ENCODE measurements at regions not wholly inside any gene's neighbourhood (a gene's known extent, or its start where the extent isn't known, plus 50 kb on each side); places are given as distances from the start of the nearest gene placed in this dataset.

DNA sequence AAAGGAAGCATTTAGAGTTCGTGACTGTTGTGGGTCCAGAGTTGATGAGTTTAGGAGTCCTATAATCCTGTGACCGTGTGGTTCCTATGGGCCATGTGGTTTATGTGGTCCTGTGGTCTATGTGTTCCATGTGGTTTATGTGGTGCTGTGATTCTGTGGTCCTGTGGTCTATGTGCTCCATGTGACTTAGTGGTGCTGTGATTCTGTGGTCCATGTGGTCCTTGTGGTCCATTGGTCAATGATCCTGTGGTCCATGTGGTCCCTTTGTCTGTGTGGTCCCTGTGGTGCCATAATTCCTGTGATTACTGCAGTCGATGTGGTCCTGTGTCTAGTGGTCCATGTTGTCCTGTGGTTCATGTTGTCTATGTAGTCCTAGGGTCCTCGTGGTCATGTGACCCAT is 167.3 kb downstream of the TMEM18 start:
- POLR2A ChIA-PET (ENCODE audit: low non-redundant PET), result no interaction called here
- CTCF ChIA-PET, result interaction anchor here (0.6 kb wide), 1 partner anchor 381 kb away, joined by 3 read pairs; no protein-coding TSS in a partner anchor
- TF ChIP-seq, protein P1, sequence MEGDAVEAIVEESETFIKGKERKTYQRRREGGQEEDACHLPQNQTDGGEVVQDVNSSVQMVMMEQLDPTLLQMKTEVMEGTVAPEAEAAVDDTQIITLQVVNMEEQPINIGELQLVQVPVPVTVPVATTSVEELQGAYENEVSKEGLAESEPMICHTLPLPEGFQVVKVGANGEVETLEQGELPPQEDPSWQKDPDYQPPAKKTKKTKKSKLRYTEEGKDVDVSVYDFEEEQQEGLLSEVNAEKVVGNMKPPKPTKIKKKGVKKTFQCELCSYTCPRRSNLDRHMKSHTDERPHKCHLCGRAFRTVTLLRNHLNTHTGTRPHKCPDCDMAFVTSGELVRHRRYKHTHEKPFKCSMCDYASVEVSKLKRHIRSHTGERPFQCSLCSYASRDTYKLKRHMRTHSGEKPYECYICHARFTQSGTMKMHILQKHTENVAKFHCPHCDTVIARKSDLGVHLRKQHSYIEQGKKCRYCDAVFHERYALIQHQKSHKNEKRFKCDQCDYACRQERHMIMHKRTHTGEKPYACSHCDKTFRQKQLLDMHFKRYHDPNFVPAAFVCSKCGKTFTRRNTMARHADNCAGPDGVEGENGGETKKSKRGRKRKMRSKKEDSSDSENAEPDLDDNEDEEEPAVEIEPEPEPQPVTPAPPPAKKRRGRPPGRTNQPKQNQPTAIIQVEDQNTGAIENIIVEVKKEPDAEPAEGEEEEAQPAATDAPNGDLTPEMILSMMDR (conservative IDR thresholded peaks at IDR 0.05; ENCODE audit: low read depth), result no peak
- no peak overlapping the region for H3K27ac ChIP-seq
- DNase-seq (ENCODE audit: low spot score), result no peak

DNA sequence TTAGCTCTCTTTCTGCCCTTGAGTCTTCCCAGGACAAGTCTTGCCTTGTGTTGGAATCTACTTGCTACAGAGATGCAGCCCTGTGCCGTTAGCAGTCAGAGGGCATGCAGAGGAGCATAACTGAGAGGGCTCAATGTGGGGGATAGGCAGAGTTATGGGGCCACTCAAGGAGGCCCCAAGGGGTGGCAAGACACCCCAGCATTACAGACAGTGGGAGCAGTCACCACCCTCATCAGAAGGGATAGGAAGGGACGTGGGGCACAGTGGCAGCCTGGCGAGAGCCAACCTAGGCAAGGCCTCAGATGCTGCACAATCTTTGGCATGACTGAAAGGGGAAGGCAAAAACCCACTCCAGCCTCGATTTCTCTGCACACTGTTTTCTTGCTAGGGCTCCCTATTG is 169.1 kb downstream of the TMEM18 start:
- ChIA-PET CTCF (no interaction called here), POLR2A (ENCODE audit: low non-redundant PET) (no interaction called here)
- no peak overlapping the region for H3K27ac ChIP-seq
- DNase-seq (ENCODE audit: low spot score), result no peak
- TF ChIP-seq, protein P1 (conservative IDR thresholded peaks at IDR 0.05; ENCODE audit: low read depth), result no peak

DNA sequence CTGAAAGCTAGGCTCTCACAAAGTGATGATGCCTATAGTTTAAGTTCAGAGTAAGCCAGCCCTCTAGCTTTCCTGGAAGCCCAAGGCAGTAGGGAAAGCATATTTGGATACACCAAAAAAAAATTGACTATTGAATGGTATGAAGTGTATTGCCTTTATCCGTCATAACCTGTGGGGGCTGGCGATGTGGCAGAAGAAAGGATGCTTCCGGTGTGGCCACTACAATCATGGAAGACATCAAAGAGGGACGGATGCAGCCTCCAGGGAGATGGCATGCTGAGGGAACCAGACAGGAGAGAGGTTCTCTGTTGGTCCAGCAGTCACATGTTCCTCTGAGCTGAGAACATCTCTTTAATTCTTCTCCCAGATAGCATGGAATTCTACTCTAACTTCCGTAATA is 170.3 kb downstream of the TMEM18 start:
- ChIA-PET CTCF (no interaction called here), POLR2A (ENCODE audit: low non-redundant PET) (no interaction called here)
- no peak overlapping the region for H3K27ac ChIP-seq
- DNase-seq (ENCODE audit: low spot score), result no peak
- TF ChIP-seq, protein P1 (conservative IDR thresholded peaks at IDR 0.05; ENCODE audit: low read depth), result no peak

DNA sequence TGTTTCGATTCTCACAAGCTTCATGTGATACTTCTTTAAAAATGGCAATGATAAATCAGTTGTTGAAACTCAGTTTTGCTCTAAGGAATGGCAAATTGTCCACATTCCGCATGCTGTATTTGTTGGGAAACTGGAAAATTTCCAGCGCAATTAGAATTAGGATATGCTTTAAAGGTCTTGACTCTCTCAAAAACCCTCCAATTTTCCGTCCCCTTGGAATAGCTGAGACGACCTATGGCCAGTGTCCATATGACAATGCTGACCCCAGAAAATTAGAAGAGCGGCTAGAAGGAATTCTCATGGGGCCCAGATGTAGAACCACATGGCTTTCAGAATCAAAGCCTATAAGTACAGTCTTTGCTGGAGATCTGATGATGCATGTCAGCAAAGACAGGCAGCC is 170.8 kb downstream of the TMEM18 start:
- POLR2A ChIA-PET (ENCODE audit: low non-redundant PET), result no interaction called here
- H3K27ac ChIP-seq, result no peak overlapping the region
- CTCF ChIA-PET, result no interaction called here
- DNase-seq (ENCODE audit: low spot score), result no peak
- TF ChIP-seq, protein P1 (conservative IDR thresholded peaks at IDR 0.05; ENCODE audit: low read depth), result no peak

DNA sequence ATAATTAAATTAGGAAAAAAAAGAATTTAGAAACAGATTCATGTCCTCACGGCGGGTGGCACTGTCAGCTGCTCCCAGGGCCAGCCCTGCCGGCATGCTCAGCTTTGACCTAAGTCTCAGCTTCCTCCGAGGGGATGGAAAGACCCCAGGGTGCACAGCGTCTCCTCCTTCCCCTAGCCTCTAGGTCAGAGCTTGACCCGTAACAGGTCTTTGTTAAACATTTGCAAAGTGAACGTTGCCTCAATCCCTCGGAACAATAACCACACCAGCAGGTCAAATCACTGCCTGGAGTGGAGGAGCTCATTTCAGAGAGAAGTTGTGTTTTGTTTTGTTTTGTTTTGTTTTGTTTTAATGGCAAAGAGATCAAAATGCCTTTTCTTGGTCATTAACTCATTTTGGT is 171.3 kb downstream of the TMEM18 start:
- no peak for DNase-seq (ENCODE audit: low spot score)
- ChIA-PET POLR2A (ENCODE audit: low non-redundant PET) (no interaction called here), CTCF (no interaction called here)
- TF ChIP-seq, protein P1 (conservative IDR thresholded peaks at IDR 0.05; ENCODE audit: low read depth), result no peak
- no peak overlapping the region for H3K27ac ChIP-seq

DNA sequence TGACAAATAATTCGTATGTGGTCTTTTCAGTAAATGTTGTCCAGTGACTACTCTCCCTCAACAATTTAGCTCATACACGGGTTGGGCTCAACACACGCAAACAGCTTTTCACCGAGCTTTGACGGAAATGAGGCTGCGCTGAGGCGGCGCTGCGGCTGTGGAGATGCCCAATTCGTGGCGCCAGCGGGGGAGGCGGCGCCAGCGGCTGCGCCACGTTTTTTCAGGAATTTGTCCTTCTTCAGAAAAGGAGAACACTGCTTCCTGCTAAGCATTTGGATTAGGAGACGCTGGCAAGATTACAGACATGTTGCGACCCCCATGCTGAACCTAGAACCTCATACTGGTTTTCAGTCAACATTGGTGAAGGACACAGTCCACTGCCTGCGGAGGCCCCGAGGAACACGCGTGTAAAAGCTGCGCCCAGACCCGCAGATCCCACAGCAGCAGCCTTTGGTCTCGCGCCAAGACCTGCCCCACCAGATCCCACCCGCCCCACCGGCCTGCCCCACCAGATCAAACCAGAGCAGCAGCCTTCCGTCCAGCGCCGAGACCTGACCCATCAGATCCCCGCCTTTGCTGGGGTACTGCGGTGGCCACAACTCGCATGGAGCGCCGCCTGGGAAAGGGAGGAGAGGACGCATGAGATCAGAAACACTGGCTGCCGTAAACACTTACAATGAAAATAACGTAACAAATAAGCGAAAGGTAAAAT is 173.8 kb downstream of the TMEM18 start:
- no peak for DNase-seq (ENCODE audit: low spot score)
- no peak overlapping the region for H3K27ac ChIP-seq
- CTCF ChIA-PET, result no interaction called here
- POLR2A ChIA-PET (ENCODE audit: low non-redundant PET), result interaction anchor here (0.5 kb wide), 1 partner anchor 11 kb away, joined by 3 read pairs; no protein-coding TSS in a partner anchor
- TF ChIP-seq, protein P1 (conservative IDR thresholded peaks at IDR 0.05; ENCODE audit: low read depth), result no peak
